ENCODE measurements at regions not wholly inside any gene's neighbourhood (a gene's known extent, or its start where the extent isn't known, plus 50 kb on each side); places are given as distances from the start of the nearest gene placed in this dataset.

DNA sequence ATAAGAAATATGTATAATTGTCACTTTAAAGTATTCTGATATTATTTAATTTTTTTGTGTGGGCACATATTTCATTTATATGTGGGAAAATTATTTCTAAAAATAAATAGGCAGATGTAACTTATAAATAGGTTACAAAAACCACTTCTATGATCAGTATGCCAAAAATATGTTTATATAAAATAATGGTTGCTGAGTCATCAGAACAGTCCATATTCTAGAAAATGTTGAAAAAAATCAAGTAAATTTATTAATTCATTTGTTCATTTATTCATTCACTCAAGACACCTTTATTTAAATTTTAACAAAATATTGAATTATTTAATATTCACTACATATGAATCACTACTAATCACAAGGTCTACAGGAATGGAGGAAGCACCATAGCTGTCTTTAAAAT lies 1387.3 kb upstream of the C9orf72 start:
- Histone ChIP-seq H3K27ac (ENCODE audit: low read depth, low read length) (no peak overlapping the region), H3K27me3 (ENCODE audit: control insufficient read depth in 2 of 2, insufficient read depth in 2 of 2, low read length in 2 of 2) (no peaks in the 10 kb centered on the region), H3K9me3 (ENCODE audit: control insufficient read depth in 2 of 3, low read length in 3 of 3) (no peaks in the 10 kb centered on the region), H3K4me3 (ENCODE audit: low read length) (no peak overlapping the region), H3K36me3 (ENCODE audit: control insufficient read depth in 2 of 3, insufficient read depth in 3 of 3, low read length in 3 of 3) (no peaks in the 10 kb centered on the region), H3K4me1 (ENCODE audit: control insufficient read depth in 2 of 2, insufficient read depth in 2 of 2, low read length in 2 of 2) (no peaks in the 10 kb centered on the region)
- no peak overlapping the region for H3K4me3 Mint-ChIP-seq
- peaks cover 0 to 4% (median 0%) of the 10 kb centered on the region in 11 donors for H3K9me3 Mint-ChIP-seq
- H3K27ac Mint-ChIP-seq, result no peak overlapping the region
- no peaks in the 10 kb centered on the region for H3K27me3 Mint-ChIP-seq
- POLR2A ChIA-PET, result no interaction called here
- H3K4me1 Mint-ChIP-seq, result no peaks in the 10 kb centered on the region
- no peak for ATAC-seq
- intact Hi-C loops (cut with micrococcal nuclease), result loop anchor here in 1 of 2 donors (5.0 kb wide), 1 partner anchor 147 kb away; no protein-coding TSS in a partner anchor
- no peaks in the 10 kb centered on the region for H3K36me3 Mint-ChIP-seq
- no peak for DNase-seq
- CTCF ChIA-PET, result no interaction called here

DNA sequence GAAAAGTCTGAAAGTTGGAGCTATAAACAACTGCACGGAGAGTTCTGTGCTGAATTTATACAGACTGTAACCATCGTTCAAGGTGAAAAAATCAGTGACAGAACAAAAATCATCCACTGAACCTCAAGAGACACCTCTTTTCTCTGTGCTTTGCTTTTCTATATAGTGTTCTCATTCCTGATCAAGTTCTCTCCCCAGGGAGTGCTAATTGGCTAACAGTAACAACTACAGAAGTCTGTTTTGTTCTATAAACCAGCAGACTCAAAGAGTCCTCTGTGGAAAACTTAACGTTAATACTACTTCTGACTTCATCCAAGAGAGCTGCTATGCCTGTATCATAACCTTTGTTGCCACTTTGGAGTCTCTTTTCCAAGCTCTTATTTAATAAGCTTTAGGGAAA lies 1388.3 kb upstream of the C9orf72 start:
- DNase-seq (no peak), ATAC-seq (no peak)
- ChIA-PET CTCF (no interaction called here), POLR2A (no interaction called here)
- no peaks in the 10 kb centered on the region for H3K36me3 ChIP-seq (ENCODE audit: control insufficient read depth in 2 of 3, insufficient read depth in 3 of 3, low read length in 3 of 3)
- no peak overlapping the region for H3K4me3 ChIP-seq (ENCODE audit: low read length)
- H3K36me3 Mint-ChIP-seq, result no peaks in the 10 kb centered on the region
- intact Hi-C loops (cut with micrococcal nuclease), result loop anchor here in 1 of 2 donors (5.0 kb wide), 1 partner anchor 146 kb away; no protein-coding TSS in a partner anchor
- H3K9me3 ChIP-seq (ENCODE audit: control insufficient read depth in 2 of 3, low read length in 3 of 3), result no peaks in the 10 kb centered on the region
- peaks cover 0 to 4% (median 0%) of the 10 kb centered on the region in 11 donors for H3K9me3 Mint-ChIP-seq
- no peaks in the 10 kb centered on the region for H3K27me3 Mint-ChIP-seq
- no peak overlapping the region for H3K4me3 Mint-ChIP-seq
- H3K27me3 ChIP-seq (ENCODE audit: control insufficient read depth in 2 of 2, insufficient read depth in 2 of 2, low read length in 2 of 2), result no peaks in the 10 kb centered on the region
- H3K4me1 Mint-ChIP-seq, result no peaks in the 10 kb centered on the region
- no peaks in the 10 kb centered on the region for H3K4me1 ChIP-seq (ENCODE audit: control insufficient read depth in 2 of 2, insufficient read depth in 2 of 2, low read length in 2 of 2)
- H3K27ac ChIP-seq (ENCODE audit: low read depth, low read length), result no peak overlapping the region
- no peak overlapping the region for H3K27ac Mint-ChIP-seq

DNA sequence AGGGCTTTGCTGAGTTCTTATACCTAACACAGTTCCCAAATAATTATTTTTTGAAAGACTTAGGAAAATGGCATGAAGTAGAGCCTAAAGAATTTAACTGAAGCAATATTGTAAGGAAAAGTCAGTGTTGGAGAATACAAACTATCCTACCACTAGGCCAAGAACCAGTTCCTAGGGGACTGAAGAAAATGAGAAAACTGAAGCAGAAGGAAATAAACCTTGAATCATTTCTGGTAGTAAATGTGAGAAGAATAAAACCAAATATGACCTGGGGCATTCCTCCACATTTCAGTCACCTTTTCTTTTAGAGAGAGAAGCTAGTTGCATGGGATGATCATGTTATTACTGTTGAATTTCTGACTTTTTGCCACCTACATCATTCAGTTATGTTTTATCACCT lies 1393.9 kb upstream of the C9orf72 start:
- Mint-ChIP-seq H3K27me3 (no peaks in the 10 kb centered on the region), H3K9me3 (peaks cover 0 to 15% (median 3%) of the 10 kb centered on the region in 11 donors), H3K27ac (no peak overlapping the region), H3K4me3 (no peak overlapping the region), H3K4me1 (no peaks in the 10 kb centered on the region), H3K36me3 (no peaks in the 10 kb centered on the region)
- ChIA-PET POLR2A (no interaction called here), CTCF (no interaction called here)
- H3K9me3 ChIP-seq (ENCODE audit: control insufficient read depth in 2 of 3, low read length in 3 of 3), result no peaks in the 10 kb centered on the region
- DNase-seq (no peak), ATAC-seq (no peak)
- intact Hi-C loops (cut with micrococcal nuclease), result no loop called here
- H3K27me3 ChIP-seq (ENCODE audit: control insufficient read depth in 2 of 2, insufficient read depth in 2 of 2, low read length in 2 of 2), result no peaks in the 10 kb centered on the region
- H3K4me1 ChIP-seq (ENCODE audit: control insufficient read depth in 2 of 2, insufficient read depth in 2 of 2, low read length in 2 of 2), result no peaks in the 10 kb centered on the region
- H3K27ac ChIP-seq (ENCODE audit: low read depth, low read length), result no peak overlapping the region
- H3K36me3 ChIP-seq (ENCODE audit: control insufficient read depth in 2 of 3, insufficient read depth in 3 of 3, low read length in 3 of 3), result no peaks in the 10 kb centered on the region
- no peak overlapping the region for H3K4me3 ChIP-seq (ENCODE audit: low read length)

DNA sequence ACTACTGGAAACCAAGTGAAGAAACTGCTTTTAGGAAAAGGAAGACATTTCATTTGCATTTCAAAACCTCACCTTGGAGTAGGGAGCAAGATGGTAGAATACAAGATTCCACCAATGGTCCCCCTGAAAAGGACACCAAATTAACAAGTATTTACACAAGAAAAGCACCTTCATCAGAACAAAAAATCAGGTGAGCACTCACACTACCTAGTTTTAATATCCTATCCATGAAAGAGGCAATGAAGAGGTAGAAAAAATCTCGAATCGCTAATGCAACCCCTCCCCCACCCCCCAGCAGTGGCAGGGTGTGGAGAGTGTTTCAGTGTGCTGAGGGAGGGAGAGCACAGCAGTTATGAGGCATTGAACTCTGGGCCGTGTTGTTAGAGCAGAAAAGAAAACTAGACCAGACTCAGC lies 1397.0 kb upstream of the C9orf72 start:
- H3K4me3 Mint-ChIP-seq, result no peak overlapping the region
- H3K36me3 Mint-ChIP-seq, result no peaks in the 10 kb centered on the region
- intact Hi-C loops (cut with micrococcal nuclease), result no loop called here
- DNase-seq (no peak), ATAC-seq (no peak)
- H3K4me3 ChIP-seq (ENCODE audit: low read length), result no peak overlapping the region
- peaks cover 0 to 28% (median 3%) of the 10 kb centered on the region in 11 donors for H3K9me3 Mint-ChIP-seq
- ChIA-PET POLR2A (no interaction called here), CTCF (no interaction called here)
- H3K27me3 Mint-ChIP-seq, result no peaks in the 10 kb centered on the region
- H3K36me3 ChIP-seq (ENCODE audit: control insufficient read depth in 2 of 3, insufficient read depth in 3 of 3, low read length in 3 of 3), result no peaks in the 10 kb centered on the region
- H3K4me1 ChIP-seq (ENCODE audit: control insufficient read depth in 2 of 2, insufficient read depth in 2 of 2, low read length in 2 of 2), result no peaks in the 10 kb centered on the region
- H3K9me3 ChIP-seq (ENCODE audit: control insufficient read depth in 2 of 3, low read length in 3 of 3), result no peaks in the 10 kb centered on the region
- no peak overlapping the region for H3K27ac Mint-ChIP-seq
- no peak overlapping the region for H3K27ac ChIP-seq (ENCODE audit: low read depth, low read length)
- H3K27me3 ChIP-seq (ENCODE audit: control insufficient read depth in 2 of 2, insufficient read depth in 2 of 2, low read length in 2 of 2), result no peaks in the 10 kb centered on the region
- H3K4me1 Mint-ChIP-seq, result no peaks in the 10 kb centered on the region

DNA sequence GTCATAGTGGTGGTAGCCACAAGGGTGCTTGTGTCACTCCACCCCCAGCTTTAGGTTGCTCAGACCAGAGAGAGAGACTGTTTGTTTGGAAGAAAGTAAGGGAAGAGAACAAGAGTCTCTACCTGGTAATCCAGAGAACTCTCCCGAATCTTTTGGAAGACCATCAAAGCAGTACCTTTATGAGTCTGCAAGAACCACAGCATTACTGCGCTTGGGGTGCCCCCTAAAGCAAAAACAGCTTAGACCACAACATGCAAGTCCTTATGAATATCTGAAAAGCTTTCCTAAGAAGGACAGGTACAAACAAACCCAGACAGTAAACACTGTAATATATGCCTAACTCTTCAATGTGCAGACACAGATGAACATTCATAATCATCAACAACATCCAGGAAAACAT lies 1398.6 kb upstream of the C9orf72 start:
- Mint-ChIP-seq H3K27me3 (no peaks in the 10 kb centered on the region), H3K4me1 (no peaks in the 10 kb centered on the region), H3K36me3 (no peaks in the 10 kb centered on the region), H3K27ac (no peak overlapping the region), H3K4me3 (no peak overlapping the region), H3K9me3 (peaks cover 0 to 28% (median 3%) of the 10 kb centered on the region in 11 donors)
- H3K27me3 ChIP-seq (ENCODE audit: control insufficient read depth in 2 of 2, insufficient read depth in 2 of 2, low read length in 2 of 2), result no peaks in the 10 kb centered on the region
- no peak overlapping the region for H3K4me3 ChIP-seq (ENCODE audit: low read length)
- H3K4me1 ChIP-seq (ENCODE audit: control insufficient read depth in 2 of 2, insufficient read depth in 2 of 2, low read length in 2 of 2), result no peaks in the 10 kb centered on the region
- POLR2A ChIA-PET, result interaction anchor here (0.7 kb wide), 1 partner anchor 23 kb away, joined by 3 read pairs; no protein-coding TSS in a partner anchor
- H3K36me3 ChIP-seq (ENCODE audit: control insufficient read depth in 2 of 3, insufficient read depth in 3 of 3, low read length in 3 of 3), result no peaks in the 10 kb centered on the region
- H3K9me3 ChIP-seq (ENCODE audit: control insufficient read depth in 2 of 3, low read length in 3 of 3), result no peaks in the 10 kb centered on the region
- no peak for ATAC-seq
- no peak overlapping the region for H3K27ac ChIP-seq (ENCODE audit: low read depth, low read length)
- no peak for DNase-seq
- CTCF ChIA-PET, result no interaction called here
- intact Hi-C loops (cut with micrococcal nuclease), result no loop called here

DNA sequence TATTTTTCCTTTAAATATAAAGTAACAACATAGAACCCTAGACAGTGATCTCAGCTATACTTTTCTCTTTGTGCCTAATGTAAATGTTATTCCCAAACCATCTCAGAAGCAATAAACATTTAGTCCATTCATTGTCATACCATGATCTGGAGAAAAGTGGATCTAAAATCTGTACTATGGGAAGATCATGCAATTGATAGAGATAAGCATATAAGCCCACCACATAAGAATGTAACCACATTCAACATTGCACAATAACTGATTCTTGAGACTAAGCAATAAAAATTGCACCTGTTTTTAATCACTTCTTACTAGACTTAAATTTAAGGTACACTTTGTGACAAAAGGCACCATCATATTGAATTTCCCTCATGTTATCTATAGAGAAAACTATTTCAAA lies 1403.0 kb upstream of the C9orf72 start:
- Histone ChIP-seq H3K4me1 (ENCODE audit: control insufficient read depth in 2 of 2, insufficient read depth in 2 of 2, low read length in 2 of 2) (no peaks in the 10 kb centered on the region), H3K27ac (ENCODE audit: low read depth, low read length) (no peak overlapping the region), H3K4me3 (ENCODE audit: low read length) (no peak overlapping the region), H3K9me3 (ENCODE audit: control insufficient read depth in 2 of 3, low read length in 3 of 3) (no peaks in the 10 kb centered on the region), H3K36me3 (ENCODE audit: control insufficient read depth in 2 of 3, insufficient read depth in 3 of 3, low read length in 3 of 3) (no peaks in the 10 kb centered on the region), H3K27me3 (ENCODE audit: control insufficient read depth in 2 of 2, insufficient read depth in 2 of 2, low read length in 2 of 2) (no peaks in the 10 kb centered on the region)
- intact Hi-C loops (cut with micrococcal nuclease), result no loop called here
- H3K27me3 Mint-ChIP-seq, result no peaks in the 10 kb centered on the region
- POLR2A ChIA-PET, result no interaction called here
- CTCF ChIA-PET, result no interaction called here
- no peak overlapping the region for H3K27ac Mint-ChIP-seq
- H3K36me3 Mint-ChIP-seq, result peaks cover 0 to 3% (median 0%) of the 10 kb centered on the region in 5 donors
- H3K4me3 Mint-ChIP-seq, result no peak overlapping the region
- ATAC-seq, result no peak
- peaks cover 0 to 27% (median 3%) of the 10 kb centered on the region in 11 donors for H3K9me3 Mint-ChIP-seq
- no peaks in the 10 kb centered on the region for H3K4me1 Mint-ChIP-seq
- no peak for DNase-seq

DNA sequence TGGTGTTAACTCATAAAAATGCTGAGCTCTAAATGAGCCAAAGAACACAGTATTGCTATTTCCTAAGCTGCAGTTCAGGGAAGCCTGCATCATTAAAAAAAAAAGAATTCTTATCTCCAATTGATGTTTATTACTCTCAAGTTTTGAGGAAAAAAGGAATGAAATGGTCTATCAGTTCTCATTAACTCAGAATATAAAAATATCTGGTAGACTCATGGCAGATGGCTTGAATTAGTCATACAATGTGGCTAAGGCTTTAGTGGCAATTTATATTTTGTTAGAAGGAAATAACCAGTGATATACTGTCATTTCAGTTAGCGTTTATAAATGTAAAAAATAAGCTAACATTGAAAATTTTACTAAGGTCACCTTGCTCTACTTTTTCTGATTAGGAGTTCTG lies 1403.4 kb upstream of the C9orf72 start:
- Histone ChIP-seq H3K4me3 (ENCODE audit: low read length) (no peak overlapping the region), H3K27ac (ENCODE audit: low read depth, low read length) (no peak overlapping the region), H3K27me3 (ENCODE audit: control insufficient read depth in 2 of 2, insufficient read depth in 2 of 2, low read length in 2 of 2) (no peaks in the 10 kb centered on the region), H3K4me1 (ENCODE audit: control insufficient read depth in 2 of 2, insufficient read depth in 2 of 2, low read length in 2 of 2) (no peaks in the 10 kb centered on the region), H3K36me3 (ENCODE audit: control insufficient read depth in 2 of 3, insufficient read depth in 3 of 3, low read length in 3 of 3) (no peaks in the 10 kb centered on the region), H3K9me3 (ENCODE audit: control insufficient read depth in 2 of 3, low read length in 3 of 3) (no peaks in the 10 kb centered on the region)
- no peaks in the 10 kb centered on the region for H3K27me3 Mint-ChIP-seq
- no peak for DNase-seq
- ATAC-seq, result no peak
- H3K4me1 Mint-ChIP-seq, result no peaks in the 10 kb centered on the region
- ChIA-PET POLR2A (no interaction called here), CTCF (no interaction called here)
- intact Hi-C loops (cut with micrococcal nuclease), result no loop called here
- no peak overlapping the region for H3K4me3 Mint-ChIP-seq
- no peak overlapping the region for H3K27ac Mint-ChIP-seq
- H3K9me3 Mint-ChIP-seq, result peaks cover 0 to 27% (median 3%) of the 10 kb centered on the region in 11 donors
- H3K36me3 Mint-ChIP-seq, result peaks cover 0 to 3% (median 0%) of the 10 kb centered on the region in 5 donors
